VCaP (cell line): ENCODE measurements at regions not wholly inside any gene's neighbourhood (a gene's known extent, or its start where the extent isn't known, plus 50 kb on each side); places are given as distances from the start of the nearest gene placed in this dataset.

Experiments used
- H3K27ac ChIP-seq: fragments of 450-650 bp; 2 replicates; pipeline ENCODE4 v1.5.1; 2017
- CTCF ChIP-seq: fragments of 450-650 bp; conservative IDR thresholded peaks from 2 replicates; pipeline ENCODE4 v1.5.1; 2017; ENCODE audit warnings: mild to moderate bottlenecking, moderate library complexity

- TF ChIP-seq CTCF = no peak
- H3K27ac ChIP-seq = no peak overlapping the region
Observed at GRCh38 chr12:118625050-118625675, 248.8 kb downstream of the SUDS3 start.

DNA sequence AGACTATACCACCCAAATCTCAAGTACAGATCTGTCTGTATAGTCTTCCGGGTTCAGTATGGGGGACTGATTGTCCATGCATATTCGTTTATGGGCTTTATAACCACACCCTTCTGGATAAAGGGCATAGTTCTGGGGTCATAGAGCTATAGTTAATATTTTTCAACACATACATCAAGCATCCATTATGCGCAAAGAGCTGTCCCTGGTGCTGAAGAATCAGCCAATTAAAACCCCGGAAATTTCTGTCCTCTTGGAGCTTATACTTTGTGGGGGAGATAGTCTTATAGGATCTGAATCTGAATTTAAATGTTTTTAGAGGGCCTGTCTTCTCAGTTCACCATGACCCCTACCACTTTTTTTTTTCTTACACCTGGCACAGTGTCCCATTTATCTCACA, 256.7 kb downstream of the SUDS3 start:
- no peak for TF ChIP-seq CTCF
- H3K27ac ChIP-seq = no peak overlapping the region

DNA sequence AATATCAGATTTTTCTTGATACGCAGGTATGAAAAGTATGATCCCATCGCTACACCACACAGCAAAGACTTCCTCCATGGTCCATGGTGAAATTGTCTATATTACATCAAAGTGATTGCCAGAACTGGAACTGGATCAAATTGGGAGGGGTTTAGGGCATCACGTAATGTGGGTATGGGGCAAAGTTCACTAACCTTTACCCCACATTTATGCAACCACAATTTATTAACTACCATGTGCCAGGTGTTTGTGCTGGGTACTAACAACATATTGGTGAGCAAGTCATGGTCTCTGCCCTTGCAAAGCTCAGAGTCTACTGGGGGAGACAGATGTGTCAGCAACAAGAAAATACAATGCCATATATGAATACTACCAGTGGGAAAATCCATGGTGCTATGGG, 258.9 kb downstream of the SUDS3 start:
- no peak overlapping the region for H3K27ac ChIP-seq
- no peak for TF ChIP-seq CTCF

- TF ChIP-seq CTCF = no peak
- no peak overlapping the region for H3K27ac ChIP-seq
Observed at GRCh38 chr12:118637767-118638370, 261.5 kb downstream of the SUDS3 start.

GRCh38 chr12:118641249-118641648, 264.9 kb downstream of the SUDS3 start:
- TF ChIP-seq CTCF = no peak
- H3K27ac ChIP-seq = no peak overlapping the region

GRCh38 chr12:118645219-118645618, 268.9 kb downstream of the SUDS3 start:
- no peak for TF ChIP-seq CTCF
- no peak overlapping the region for H3K27ac ChIP-seq

GRCh38 chr12:118649765-118650585, 273.6 kb downstream of the SUDS3 start:
- TF ChIP-seq CTCF = no peak
- no peak overlapping the region for H3K27ac ChIP-seq
